ENCODE measurements at regions not wholly inside any gene's neighbourhood (a gene's known extent, or its start where the extent isn't known, plus 50 kb on each side); places are given as distances from the start of the nearest gene placed in this dataset.

GRCh38 chr10:22849077-22849805 is 78.6 kb upstream of the ARMC3 start:
- no peak for TF ChIP-seq POLR2AphosphoS5 (IDR thresholded peaks at IDR 0.05; ENCODE audit: low read depth, low read length)
- TF ChIP-seq TAF1 (IDR thresholded peaks at IDR 0.05; ENCODE audit: borderline replicate concordance, low read depth, low read length) = no peak
- no peak for TF ChIP-seq POLR2A (IDR thresholded peaks at IDR 0.05; ENCODE audit: low read depth, low read length)
